ENCODE measurements at regions not wholly inside any gene's neighbourhood (a gene's known extent, or its start where the extent isn't known, plus 50 kb on each side); places are given as distances from the start of the nearest gene placed in this dataset.

GRCh38 chr3:178397836-178398235 lies 138.4 kb upstream of the KCNMB2 start:
- no peak overlapping the region for H3K4me3 ChIP-seq
- no peaks in the 10 kb centered on the region for H3K36me3 ChIP-seq
- H3K9me3 ChIP-seq = peaks cover 0 to 6% of the 10 kb centered on the region in 2 donors
- TF ChIP-seq CTCF (IDR thresholded peaks at IDR 0.05) = no peak
- no peaks in the 10 kb centered on the region for H3K27me3 ChIP-seq
- DNase-seq (ENCODE audit: low spot score) = no peak
- no peak overlapping the region for H3K27ac ChIP-seq
- no peaks in the 10 kb centered on the region for H3K4me1 ChIP-seq

- no peaks in the 10 kb centered on the region for H3K4me1 ChIP-seq
- H3K27ac ChIP-seq = no peak overlapping the region
Measured at GRCh38 chr3:178404961-178405360, 131.3 kb upstream of the KCNMB2 start.

GRCh38 chr3:178405531-178405930 lies 130.7 kb upstream of the KCNMB2 start:
- no peaks in the 10 kb centered on the region for H3K4me1 ChIP-seq
- TF ChIP-seq CTCF (IDR thresholded peaks at IDR 0.05) = no peak
- no peak overlapping the region for H3K27ac ChIP-seq
- DNase-seq (ENCODE audit: low spot score) = no peak
- no peaks in the 10 kb centered on the region for H3K36me3 ChIP-seq
- H3K27me3 ChIP-seq = no peaks in the 10 kb centered on the region
- H3K9me3 ChIP-seq = no peaks in the 10 kb centered on the region
- no peak overlapping the region for H3K4me3 ChIP-seq

More at GRCh38 chr3:178404961-178405360, 131.3 kb upstream of the KCNMB2 start:
- Histone ChIP-seq H3K4me3 (no peak overlapping the region), H3K36me3 (no peaks in the 10 kb centered on the region), H3K27me3 (no peaks in the 10 kb centered on the region), H3K9me3 (no peaks in the 10 kb centered on the region)
- no peak for DNase-seq (ENCODE audit: low spot score)
- TF ChIP-seq CTCF (IDR thresholded peaks at IDR 0.05) = no peak

GRCh38 chr3:178406206-178406605 lies 130.0 kb upstream of the KCNMB2 start:
- Histone ChIP-seq H3K27ac (no peak overlapping the region), H3K9me3 (no peaks in the 10 kb centered on the region), H3K36me3 (no peaks in the 10 kb centered on the region), H3K27me3 (no peaks in the 10 kb centered on the region), H3K4me3 (no peak overlapping the region), H3K4me1 (no peaks in the 10 kb centered on the region)
- TF ChIP-seq CTCF (IDR thresholded peaks at IDR 0.05) = no peak
- DNase-seq (ENCODE audit: low spot score) = no peak

GRCh38 chr3:178415384-178415783 lies 120.9 kb upstream of the KCNMB2 start:
- Histone ChIP-seq H3K27me3 (no peaks in the 10 kb centered on the region), H3K36me3 (no peaks in the 10 kb centered on the region), H3K4me1 (no peaks in the 10 kb centered on the region), H3K27ac (no peak overlapping the region), H3K4me3 (no peak overlapping the region), H3K9me3 (no peaks in the 10 kb centered on the region)
- no peak for TF ChIP-seq CTCF (IDR thresholded peaks at IDR 0.05)
- no peak for DNase-seq (ENCODE audit: low spot score)

- no peaks in the 10 kb centered on the region for H3K4me1 ChIP-seq
- no peaks in the 10 kb centered on the region for H3K36me3 ChIP-seq
- no peak overlapping the region for H3K27ac ChIP-seq
- H3K27me3 ChIP-seq = no peaks in the 10 kb centered on the region
- TF ChIP-seq CTCF (IDR thresholded peaks at IDR 0.05) = no peak
- H3K4me3 ChIP-seq = no peak overlapping the region
- H3K9me3 ChIP-seq = no peaks in the 10 kb centered on the region
- DNase-seq (ENCODE audit: low spot score) = no peak
Measured at GRCh38 chr3:178417736-178418135, 118.5 kb upstream of the KCNMB2 start.
